ENCODE measurements at regions not wholly inside any gene's neighbourhood (a gene's known extent, or its start where the extent isn't known, plus 50 kb on each side); places are given as distances from the start of the nearest gene placed in this dataset.

DNA sequence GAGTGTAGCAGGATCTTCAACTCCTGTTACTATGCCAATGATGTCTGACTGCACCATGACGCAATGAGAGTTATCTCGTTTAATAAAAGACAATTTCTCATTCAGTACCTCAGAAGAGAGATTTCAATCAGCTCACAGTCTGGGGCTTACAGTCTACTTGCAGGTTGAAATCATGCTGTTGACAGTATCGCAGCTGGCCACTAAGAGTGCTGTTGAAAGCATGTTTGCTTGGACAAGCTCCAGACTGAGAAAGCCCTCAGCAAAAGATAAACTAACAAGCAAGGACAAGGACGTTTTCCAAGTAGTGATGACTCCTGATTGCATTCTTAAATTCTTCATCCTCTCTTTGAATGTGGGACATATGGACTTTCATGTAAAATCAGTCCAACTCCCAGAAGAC, 145.2 kb upstream of the SYT4 start:
- no peak overlapping the region for H3K27ac ChIP-seq
- in situ Hi-C loops (cut with HindIII; ENCODE audit: low pct_ligation_motif_present, low sequenced_read_pairs) = no loop called here
- H3K4me3 ChIP-seq (ENCODE audit: low read depth, low read length) = no peak overlapping the region
- TF ChIP-seq, protein P1, sequence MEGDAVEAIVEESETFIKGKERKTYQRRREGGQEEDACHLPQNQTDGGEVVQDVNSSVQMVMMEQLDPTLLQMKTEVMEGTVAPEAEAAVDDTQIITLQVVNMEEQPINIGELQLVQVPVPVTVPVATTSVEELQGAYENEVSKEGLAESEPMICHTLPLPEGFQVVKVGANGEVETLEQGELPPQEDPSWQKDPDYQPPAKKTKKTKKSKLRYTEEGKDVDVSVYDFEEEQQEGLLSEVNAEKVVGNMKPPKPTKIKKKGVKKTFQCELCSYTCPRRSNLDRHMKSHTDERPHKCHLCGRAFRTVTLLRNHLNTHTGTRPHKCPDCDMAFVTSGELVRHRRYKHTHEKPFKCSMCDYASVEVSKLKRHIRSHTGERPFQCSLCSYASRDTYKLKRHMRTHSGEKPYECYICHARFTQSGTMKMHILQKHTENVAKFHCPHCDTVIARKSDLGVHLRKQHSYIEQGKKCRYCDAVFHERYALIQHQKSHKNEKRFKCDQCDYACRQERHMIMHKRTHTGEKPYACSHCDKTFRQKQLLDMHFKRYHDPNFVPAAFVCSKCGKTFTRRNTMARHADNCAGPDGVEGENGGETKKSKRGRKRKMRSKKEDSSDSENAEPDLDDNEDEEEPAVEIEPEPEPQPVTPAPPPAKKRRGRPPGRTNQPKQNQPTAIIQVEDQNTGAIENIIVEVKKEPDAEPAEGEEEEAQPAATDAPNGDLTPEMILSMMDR (IDR thresholded peaks at IDR 0.05; ENCODE audit: low read depth, low read length, missing control alignments) = peak; percentile 47
- H3K27me3 ChIP-seq (replicated peaks) = no peaks in the 10 kb centered on the region
- no peaks in the 10 kb centered on the region for H3K36me3 ChIP-seq (replicated peaks)
- DNase-seq = peak; percentile 31

DNA sequence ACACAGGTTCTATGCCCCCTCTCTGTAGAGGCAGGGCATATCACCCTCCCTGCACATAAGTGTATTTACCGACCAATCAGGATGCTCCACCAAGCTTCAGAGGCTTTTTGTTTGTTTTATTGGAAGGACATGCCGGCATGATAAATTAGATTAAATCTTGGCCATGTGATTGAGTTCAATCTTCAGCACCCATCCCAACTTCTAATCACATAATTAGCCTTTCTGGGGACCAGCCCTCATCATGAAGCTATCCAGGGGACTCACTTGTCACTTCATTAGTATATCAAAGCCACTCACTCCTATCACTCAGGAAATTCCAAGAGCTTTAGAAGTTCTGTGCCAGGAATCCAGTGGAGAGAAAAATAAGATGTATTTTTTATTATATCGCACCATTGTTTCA, 158.6 kb upstream of the SYT4 start:
- in situ Hi-C loops (cut with HindIII; ENCODE audit: low pct_ligation_motif_present, low sequenced_read_pairs) = no loop called here
- TF ChIP-seq, protein P1 (IDR thresholded peaks at IDR 0.05; ENCODE audit: low read depth, low read length, missing control alignments) = no peak
- H3K27ac ChIP-seq = no peak overlapping the region
- H3K27me3 ChIP-seq (replicated peaks) = no peaks in the 10 kb centered on the region
- H3K4me3 ChIP-seq (ENCODE audit: low read depth, low read length) = no peak overlapping the region
- no peak for DNase-seq
- H3K36me3 ChIP-seq (replicated peaks) = no peaks in the 10 kb centered on the region

DNA sequence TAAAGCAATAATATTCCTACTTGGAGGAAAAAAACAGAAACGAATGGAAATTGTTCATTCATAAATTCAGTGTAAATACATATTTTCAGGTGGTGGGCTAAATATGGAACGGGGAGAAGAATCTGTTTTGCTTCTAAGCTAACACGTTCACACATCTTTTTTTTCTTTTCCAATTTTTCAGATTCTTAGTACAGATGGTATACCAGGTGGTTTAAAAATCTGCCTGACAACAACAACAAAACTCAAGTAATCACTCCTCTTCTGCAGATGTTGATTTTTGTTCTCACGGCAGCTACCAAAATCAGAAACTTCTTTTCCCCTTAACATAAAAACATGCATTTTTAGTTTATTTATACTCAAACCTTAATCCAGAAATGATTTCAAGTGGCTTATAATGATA, 164.8 kb upstream of the SYT4 start:
- H3K27ac ChIP-seq = no peak overlapping the region
- no peaks in the 10 kb centered on the region for H3K36me3 ChIP-seq (replicated peaks)
- H3K27me3 ChIP-seq (replicated peaks) = no peaks in the 10 kb centered on the region
- no peak for DNase-seq
- no peak overlapping the region for H3K4me3 ChIP-seq (ENCODE audit: low read depth, low read length)
- in situ Hi-C loops (cut with HindIII; ENCODE audit: low pct_ligation_motif_present, low sequenced_read_pairs) = no loop called here
- TF ChIP-seq, protein P1 (IDR thresholded peaks at IDR 0.05; ENCODE audit: low read depth, low read length, missing control alignments) = no peak

DNA sequence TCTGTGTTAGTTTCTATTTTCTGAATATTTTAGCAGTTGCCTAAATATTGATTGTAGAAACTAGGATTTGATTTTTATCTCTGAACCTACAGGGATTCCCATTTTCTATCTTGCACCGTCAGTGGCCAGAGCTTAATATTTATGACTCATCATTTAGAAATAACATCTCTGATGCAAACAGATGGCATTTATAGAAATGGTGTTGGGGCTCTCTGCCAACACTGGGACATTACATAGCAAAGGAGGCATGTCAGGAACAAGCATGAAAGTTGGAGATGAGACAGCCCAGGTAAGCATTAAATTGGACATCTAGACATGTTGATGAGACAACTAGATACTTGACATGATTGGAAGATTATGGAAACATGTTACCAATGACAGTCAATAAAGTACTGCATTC, 165.3 kb upstream of the SYT4 start:
- Histone ChIP-seq H3K27me3 (replicated peaks) (no peaks in the 10 kb centered on the region), H3K4me3 (ENCODE audit: low read depth, low read length) (no peak overlapping the region), H3K36me3 (replicated peaks) (no peaks in the 10 kb centered on the region), H3K27ac (no peak overlapping the region)
- DNase-seq = peak; percentile 43
- TF ChIP-seq, protein P1 (IDR thresholded peaks at IDR 0.05; ENCODE audit: low read depth, low read length, missing control alignments) = no peak
- in situ Hi-C loops (cut with HindIII; ENCODE audit: low pct_ligation_motif_present, low sequenced_read_pairs) = no loop called here

DNA sequence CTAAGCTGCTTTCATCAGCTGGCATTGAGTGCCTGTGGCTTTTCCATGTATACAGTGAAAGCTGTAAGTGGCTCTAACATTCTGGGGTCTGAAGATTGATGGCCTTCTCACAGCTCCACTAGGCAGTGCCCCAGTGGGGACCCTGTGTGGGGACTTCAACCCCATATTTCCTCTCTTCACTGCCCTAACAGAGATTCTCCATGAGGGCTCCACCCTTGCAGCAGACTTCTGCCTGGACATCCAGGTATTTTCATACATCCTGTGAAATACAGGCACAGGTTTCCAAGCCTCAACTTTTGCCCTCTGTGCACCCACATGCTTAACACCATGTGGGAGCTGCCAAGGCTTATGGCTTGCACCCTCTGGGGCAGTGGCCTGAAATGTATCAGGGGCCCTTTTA, 188.2 kb upstream of the SYT4 start:
- Histone ChIP-seq H3K27me3 (replicated peaks) (no peaks in the 10 kb centered on the region), H3K36me3 (replicated peaks) (no peaks in the 10 kb centered on the region), H3K4me3 (ENCODE audit: low read depth, low read length) (no peak overlapping the region), H3K27ac (no peak overlapping the region)
- in situ Hi-C loops (cut with HindIII; ENCODE audit: low pct_ligation_motif_present, low sequenced_read_pairs) = no loop called here
- TF ChIP-seq, protein P1 (IDR thresholded peaks at IDR 0.05; ENCODE audit: low read depth, low read length, missing control alignments) = no peak
- DNase-seq = no peak

DNA sequence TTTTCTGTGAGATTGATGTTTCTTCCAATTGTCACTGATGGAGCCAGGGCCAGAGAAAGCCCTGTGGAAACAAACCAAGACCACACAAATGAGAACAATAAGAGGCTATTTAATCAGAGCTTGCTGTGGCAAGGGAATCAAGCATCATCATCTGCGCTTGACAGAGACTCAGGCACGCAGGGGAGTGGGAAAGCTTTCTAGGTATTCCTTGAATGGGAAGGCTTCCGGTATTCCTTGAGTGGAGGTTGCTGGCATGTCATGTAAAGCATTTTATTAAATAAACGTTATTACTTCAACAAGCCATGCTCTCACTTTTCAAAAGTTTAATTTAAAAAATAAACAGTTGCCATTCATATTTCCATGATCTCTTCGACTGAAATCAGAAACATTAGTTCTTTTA, 194.6 kb upstream of the SYT4 start:
- Histone ChIP-seq H3K27ac (no peak overlapping the region), H3K36me3 (replicated peaks) (no peaks in the 10 kb centered on the region), H3K27me3 (replicated peaks) (no peaks in the 10 kb centered on the region), H3K4me3 (ENCODE audit: low read depth, low read length) (no peak overlapping the region)
- in situ Hi-C loops (cut with HindIII; ENCODE audit: low pct_ligation_motif_present, low sequenced_read_pairs) = no loop called here
- DNase-seq = no peak
- TF ChIP-seq, protein P1 (IDR thresholded peaks at IDR 0.05; ENCODE audit: low read depth, low read length, missing control alignments) = no peak

Measured in brain microvascular endothelial cell (primary cell).